Liver (tissue), 3 donors: ENCODE measurements at regions not wholly inside any gene's neighbourhood (a gene's known extent, or its start where the extent isn't known, plus 50 kb on each side); places are given as distances from the start of the nearest gene placed in this dataset.

Experiments
- GABPA ChIP-seq, 2 donors: IDR thresholded peaks in 1 of 2; conservative IDR thresholded peaks in 1 of 2; 2 replicates each; pipeline ENCODE4 v1.6.1; 2016; ENCODE audit warnings: antibody characterized with exemption in 2 of 2, mild to moderate bottlenecking in 1 of 2, moderate library complexity in 1 of 2
- SP1 ChIP-seq: IDR thresholded peaks from 2 replicates; pipeline ENCODE4 v1.6.1; 2018; ENCODE audit warnings: antibody characterized with exemption, mild to moderate bottlenecking
- TF ChIP-seq, protein P1 (sequence below): fragments of 150-350 bp; IDR thresholded peaks from 2 replicates; pipeline ENCODE4 v1.5.1; 2017; ENCODE audit warnings: improper control_type of control experiment, low read depth, low read length; ENCODE audit not compliant: missing input control
- donor health status: healthy.
- donor health status: healthy.

DNA sequence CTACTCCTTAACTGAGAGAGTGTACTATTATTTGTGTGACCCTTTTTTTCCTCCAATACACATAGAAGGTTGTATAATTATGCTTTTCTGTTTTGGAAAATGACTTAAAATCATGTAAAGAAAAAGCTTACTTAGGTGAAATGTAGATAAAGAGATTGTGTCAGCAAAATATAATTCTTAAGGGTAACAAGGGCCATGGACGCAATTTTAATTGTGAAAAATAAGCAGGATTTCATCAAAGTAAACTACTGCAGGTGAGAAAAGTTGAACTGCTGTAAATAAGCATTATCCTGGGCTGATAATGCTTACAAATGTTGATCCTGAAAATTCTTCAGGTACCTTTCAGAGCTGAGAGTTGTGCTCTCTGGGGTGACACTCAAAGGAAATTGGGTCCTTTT is 141.5 kb downstream of the RPIA start:
- TF ChIP-seq, protein P1, sequence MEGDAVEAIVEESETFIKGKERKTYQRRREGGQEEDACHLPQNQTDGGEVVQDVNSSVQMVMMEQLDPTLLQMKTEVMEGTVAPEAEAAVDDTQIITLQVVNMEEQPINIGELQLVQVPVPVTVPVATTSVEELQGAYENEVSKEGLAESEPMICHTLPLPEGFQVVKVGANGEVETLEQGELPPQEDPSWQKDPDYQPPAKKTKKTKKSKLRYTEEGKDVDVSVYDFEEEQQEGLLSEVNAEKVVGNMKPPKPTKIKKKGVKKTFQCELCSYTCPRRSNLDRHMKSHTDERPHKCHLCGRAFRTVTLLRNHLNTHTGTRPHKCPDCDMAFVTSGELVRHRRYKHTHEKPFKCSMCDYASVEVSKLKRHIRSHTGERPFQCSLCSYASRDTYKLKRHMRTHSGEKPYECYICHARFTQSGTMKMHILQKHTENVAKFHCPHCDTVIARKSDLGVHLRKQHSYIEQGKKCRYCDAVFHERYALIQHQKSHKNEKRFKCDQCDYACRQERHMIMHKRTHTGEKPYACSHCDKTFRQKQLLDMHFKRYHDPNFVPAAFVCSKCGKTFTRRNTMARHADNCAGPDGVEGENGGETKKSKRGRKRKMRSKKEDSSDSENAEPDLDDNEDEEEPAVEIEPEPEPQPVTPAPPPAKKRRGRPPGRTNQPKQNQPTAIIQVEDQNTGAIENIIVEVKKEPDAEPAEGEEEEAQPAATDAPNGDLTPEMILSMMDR = no peak
- TF ChIP-seq SP1 (no peak), GABPA (IDR thresholded peaks at IDR 0.05 in 1 of 2, conservative IDR thresholded peaks at IDR 0.05 in 1 of 2) (no peak)
